ENCODE measurements at regions not wholly inside any gene's neighbourhood (a gene's known extent, or its start where the extent isn't known, plus 50 kb on each side); places are given as distances from the start of the nearest gene placed in this dataset.

GRCh38 chr4:67082746-67083145 lies 462.6 kb downstream of the CENPC start:
- DNase-seq (ENCODE audit: low read depth, low spot score) (no peak), FAIRE-seq (no peak)
- no peak for TF ChIP-seq JUN (IDR thresholded peaks at IDR 0.05; ENCODE audit: borderline replicate concordance, insufficient read depth, insufficient read length, low read depth)
- TF ChIP-seq POLR2A (IDR thresholded peaks at IDR 0.05; ENCODE audit: low read depth, low read length), result no peak
- no peak for TF ChIP-seq POLR2AphosphoS5 (IDR thresholded peaks at IDR 0.05; ENCODE audit: insufficient read depth, low read depth, low read length)
- Histone ChIP-seq H3K4me2 (ENCODE audit: insufficient read depth, low read length) (no peak overlapping the region), H3K79me2 (ENCODE audit: control insufficient read depth, insufficient read depth, low read length) (no peaks in the 10 kb centered on the region), H4K20me1 (replicated peaks; ENCODE audit: control insufficient read depth, extremely low read depth, insufficient read depth, low read length) (no peaks in the 10 kb centered on the region), H3K9ac (replicated peaks; ENCODE audit: extremely low read depth, insufficient read depth, low read length) (no peak overlapping the region), H3K4me1 (ENCODE audit: control insufficient read depth, extremely low read depth, insufficient read depth, low read length) (no peaks in the 10 kb centered on the region), H2AFZ (ENCODE audit: low read depth, low read length) (no peak overlapping the region), H3K27me3 (ENCODE audit: control insufficient read depth in 2 of 2, insufficient read depth in 2 of 2, low read length in 2 of 2) (no peaks in the 10 kb centered on the region), H3K9me3 (replicated peaks; ENCODE audit: control insufficient read depth, insufficient read depth, low read length) (no peaks in the 10 kb centered on the region), H3K9me1 (replicated peaks; ENCODE audit: control insufficient read depth, extremely low read depth, insufficient read depth, low read length) (no peaks in the 10 kb centered on the region), H3K27ac (ENCODE audit: insufficient read depth, low read depth, low read length) (no peak overlapping the region), H3K4me3 (replicated peaks in 1 of 3; ENCODE audit: insufficient read depth in 1 of 3, low read depth in 1 of 3, low read length in 3 of 3) (no peak overlapping the region), H3K36me3 (ENCODE audit: control insufficient read depth in 2 of 2, extremely low read depth in 1 of 2, insufficient read depth in 2 of 2, low read length in 2 of 2) (no peaks in the 10 kb centered on the region)
- CTCF ChIA-PET, result no interaction called here
- intact Hi-C loops (cut with micrococcal nuclease), result no loop called here
- dilution Hi-C loops (cut with MboI; ENCODE audit: extremely low pct_ligation_motif_present, low sequenced_read_pairs), result no loop called here
- BruUV-seq (replicated peaks), result no TSS peak
- POLR2A ChIA-PET, result no interaction called here

GRCh38 chr4:67080046-67080557 lies 465.2 kb downstream of the CENPC start:
- dilution Hi-C loops (cut with MboI; ENCODE audit: extremely low pct_ligation_motif_present, low sequenced_read_pairs) (no loop called here), intact Hi-C loops (cut with micrococcal nuclease) (no loop called here)
- no peak overlapping the region for H3K4me3 ChIP-seq (replicated peaks in 1 of 3; ENCODE audit: insufficient read depth in 1 of 3, low read depth in 1 of 3, low read length in 3 of 3)
- H3K4me2 ChIP-seq (ENCODE audit: insufficient read depth, low read length), result no peak overlapping the region
- no peaks in the 10 kb centered on the region for H3K9me1 ChIP-seq (replicated peaks; ENCODE audit: control insufficient read depth, extremely low read depth, insufficient read depth, low read length)
- H3K9ac ChIP-seq (replicated peaks; ENCODE audit: extremely low read depth, insufficient read depth, low read length), result no peak overlapping the region
- no peaks in the 10 kb centered on the region for H3K79me2 ChIP-seq (ENCODE audit: control insufficient read depth, insufficient read depth, low read length)
- no peak for FAIRE-seq
- ChIA-PET POLR2A (no interaction called here), CTCF (no interaction called here)
- H3K27me3 ChIP-seq (ENCODE audit: control insufficient read depth in 2 of 2, insufficient read depth in 2 of 2, low read length in 2 of 2), result no peaks in the 10 kb centered on the region
- H3K4me1 ChIP-seq (ENCODE audit: control insufficient read depth, extremely low read depth, insufficient read depth, low read length), result no peaks in the 10 kb centered on the region
- no peak overlapping the region for H2AFZ ChIP-seq (ENCODE audit: low read depth, low read length)
- TF ChIP-seq MYC (IDR thresholded peaks at IDR 0.05; ENCODE audit: low read depth, low read length), result no peak
- TF ChIP-seq MAX (IDR thresholded peaks at IDR 0.05; ENCODE audit: insufficient read depth, insufficient read length), result no peak
- TF ChIP-seq EZH2 (IDR thresholded peaks at IDR 0.05; ENCODE audit: borderline replicate concordance, low read depth, low read length, severe bottlenecking), result no peak
- no peak for TF ChIP-seq GATA2 (IDR thresholded peaks at IDR 0.05; ENCODE audit: insufficient read depth, insufficient read length, low read depth, low read length)
- no peak for TF ChIP-seq JUN (IDR thresholded peaks at IDR 0.05; ENCODE audit: borderline replicate concordance, insufficient read depth, insufficient read length, low read depth)
- TF ChIP-seq POLR2A (IDR thresholded peaks at IDR 0.05; ENCODE audit: low read depth, low read length), result no peak
- TF ChIP-seq CTCF (IDR thresholded peaks at IDR 0.05; ENCODE audit: extremely low read depth in 1 of 2, insufficient read depth in 1 of 2, low read depth in 1 of 2, low read length in 2 of 2), result no peak
- no peak for TF ChIP-seq FOS (IDR thresholded peaks at IDR 0.05; ENCODE audit: borderline replicate concordance, insufficient read depth, low read length)
- TF ChIP-seq POLR2AphosphoS5 (IDR thresholded peaks at IDR 0.05; ENCODE audit: insufficient read depth, low read depth, low read length), result no peak
- no peaks in the 10 kb centered on the region for H3K36me3 ChIP-seq (ENCODE audit: control insufficient read depth in 2 of 2, extremely low read depth in 1 of 2, insufficient read depth in 2 of 2, low read length in 2 of 2)
- no TSS peak for BruUV-seq (replicated peaks)
- H4K20me1 ChIP-seq (replicated peaks; ENCODE audit: control insufficient read depth, extremely low read depth, insufficient read depth, low read length), result no peaks in the 10 kb centered on the region
- DNase-seq (ENCODE audit: low read depth, low spot score), result no peak
- no peak overlapping the region for H3K27ac ChIP-seq (ENCODE audit: insufficient read depth, low read depth, low read length)
- H3K9me3 ChIP-seq (replicated peaks; ENCODE audit: control insufficient read depth, insufficient read depth, low read length), result no peaks in the 10 kb centered on the region

Measured in endothelial cell of umbilical vein (primary cell).